K562 (cell line): ENCODE measurements at regions not wholly inside any gene's neighbourhood (a gene's known extent, or its start where the extent isn't known, plus 50 kb on each side); places are given as distances from the start of the nearest gene placed in this dataset.

Experiments
- ATAC-seq: fragments of 200-7000 bp; cut with Tn5 transposase; 3 replicates; pipeline ENCODE4 v1.9.1; 2020; ENCODE audit warnings: moderate library complexity
- BruUV-seq: library from RNA; stranded (reverse); fragments of 400-500 nt; replicated peaks from 2 replicates; lab custom pipeline; 2021; lab: Mats Ljungman, UMichigan
- CTCF ChIA-PET: fragments of 300-600 bp; formaldehyde crosslinking; extraction: SDS; loops from one replicate; lab custom pipeline; 2021; ENCODE audit warnings: low intra/inter-chr PET ratio; lab: Yijun Ruan, JAX
- POLR2A ChIA-PET: fragments of 300-600, 350-650 bp; sonication (Branson Sonifier 250); formaldehyde crosslinking; extraction: SDS; loops from one replicate; lab custom pipeline; 2021; ENCODE audit warnings: antibody characterized with exemption, inconsistent platforms; lab: Yijun Ruan, JAX
- DNase-seq, 4 experiments: peaks; one replicate each; pipeline versions ENCODE4 v3.0.0 to v3.0.0-alpha.2; 2011 to 2018; ENCODE audit warnings: low spot score in 3 of 4, mixed read lengths in 3 of 4; ENCODE audit errors: extremely low read depth in 1 of 4
- FAIRE-seq: peaks from 2 replicates; lab custom pipeline; 2011; peaks lifted over from hg19 to GRCh38; lab: Jason Lieb, UNC
- H2AFZ ChIP-seq: 2 replicates; pipeline ENCODE4 v1.6.0; 2011; ENCODE audit warnings: low read depth, low read length, control low read depth, inconsistent platforms
- H3K27ac ChIP-seq: fragments of 200-600 bp; 3 replicates; pipeline ENCODE4 v1.8.0; 2011; ENCODE audit warnings: low read depth, mild to moderate bottlenecking, control low read depth, inconsistent platforms, low read length, moderate library complexity, mixed read lengths; ENCODE audit errors: extremely low read depth
- H3K27me3 ChIP-seq, 2 experiments: fragments of 300-600 bp in 1 of 2; 2 replicates in 1 of 2; 3 replicates in 1 of 2; pipeline versions ENCODE4 v1.6.0 to v1.8.0; 2011; ENCODE audit warnings: inconsistent platforms in 2 of 2, low read length in 2 of 2, mild to moderate bottlenecking in 1 of 2, mixed read lengths in 1 of 2, moderate library complexity in 1 of 2; ENCODE audit not compliant: control insufficient read depth in 2 of 2, insufficient read depth in 2 of 2
- H3K36me3 ChIP-seq: fragments of 300-600 bp; 3 replicates; pipeline ENCODE4 v1.8.0; 2011; ENCODE audit warnings: mild to moderate bottlenecking, low read length, inconsistent platforms; ENCODE audit not compliant: control insufficient read depth, insufficient read depth
- H3K4me1 ChIP-seq, 2 experiments: fragments of 200-600 bp in 1 of 2; replicated peaks in 1 of 2; 2 replicates in 1 of 2; 3 replicates in 1 of 2; pipeline versions ENCODE4 v1.5.1 to v1.8.0; 2011; ENCODE audit warnings: inconsistent platforms in 2 of 2, low read length in 2 of 2, mild to moderate bottlenecking in 1 of 2, mixed read lengths in 1 of 2, moderate library complexity in 1 of 2; ENCODE audit not compliant: control insufficient read depth in 2 of 2, insufficient read depth in 2 of 2
- H3K4me2 ChIP-seq: 2 replicates; pipeline ENCODE4 v1.6.1; 2011; ENCODE audit warnings: low read length, control low read depth, inconsistent platforms, mixed read lengths; ENCODE audit not compliant: insufficient read depth
- H3K4me3 ChIP-seq: fragments of 200-600 bp; sonication (generic), shearing (Covaris generic); 2 replicates; pipeline ENCODE4 v1.5.1; 2016; ENCODE audit warnings: control low read depth, inconsistent platforms
- H3K79me2 ChIP-seq: fragments of 200-600 bp; 3 replicates; pipeline ENCODE4 v1.8.0; 2011; ENCODE audit warnings: low read length, inconsistent platforms; ENCODE audit not compliant: control insufficient read depth, insufficient read depth
- H3K9ac ChIP-seq, 2 experiments: 2 replicates each; pipeline versions ENCODE4 v1.6.0 to v1.6.1; 2011; ENCODE audit warnings: low read depth in 2 of 2, low read length in 2 of 2, control low read depth in 1 of 2, inconsistent platforms in 1 of 2, mild to moderate bottlenecking in 1 of 2, mixed read lengths in 1 of 2; ENCODE audit not compliant: insufficient read depth in 1 of 2
- H3K9me1 ChIP-seq: one replicate; pipeline ENCODE4 v1.6.0; 2011; ENCODE audit warnings: inconsistent platforms, mild to moderate bottlenecking, low read length, moderate library complexity; ENCODE audit not compliant: control insufficient read depth, insufficient read depth
- H3K9me3 ChIP-seq: replicated peaks from 2 replicates; pipeline ENCODE4 v1.5.1; 2011; ENCODE audit warnings: low read depth, low read length, inconsistent platforms; ENCODE audit not compliant: control insufficient read depth, insufficient read depth
- H4K20me1 ChIP-seq: replicated peaks from 2 replicates; pipeline ENCODE4 v1.6.1; 2011; ENCODE audit warnings: low read length, inconsistent platforms, mixed read lengths; ENCODE audit not compliant: control insufficient read depth, insufficient read depth
- BMI1 ChIP-seq: fragments of 150-350 bp; IDR thresholded peaks from 2 replicates; pipeline ENCODE4 v1.6.1; 2014; ENCODE audit warnings: low read length
- GATAD2A ChIP-seq: fragments of 450-650 bp; IDR thresholded peaks from 2 replicates; pipeline ENCODE4 v1.6.1; 2017
- KDM1A ChIP-seq, 2 experiments: fragments of 450-650 bp; IDR thresholded peaks; 2 replicates each; pipeline ENCODE4 v1.6.1; 2016; ENCODE audit warnings: mild to moderate bottlenecking in 2 of 2
- MXI1 ChIP-seq: IDR thresholded peaks from 2 replicates; pipeline ENCODE4 v1.6.1; 2011; ENCODE audit warnings: low read depth, mild to moderate bottlenecking, improper control_type of control experiment, low read length
- NFE2 ChIP-seq: IDR thresholded peaks from 2 replicates; pipeline ENCODE4 v1.6.1; 2014; ENCODE audit warnings: antibody characterized with exemption, low read depth
- RFX1 ChIP-seq: fragments of 450-650 bp; IDR thresholded peaks from 2 replicates; pipeline ENCODE4 v1.6.1; 2016; ENCODE audit warnings: mild to moderate bottlenecking, moderate library complexity
- WHSC1 ChIP-seq: IDR thresholded peaks from one replicate; pipeline ENCODE4 v1.6.1; 2012; ENCODE audit warnings: low read length, control low read depth, inconsistent platforms
- WGBS: fragments of 100-300 bp; shearing (Covaris generic); methylation state at CpG from one replicate; pipeline ENCODE4 v1.1.6; 2016; ENCODE audit warnings: low coverage, mixed read lengths; ENCODE audit not compliant: insufficient coverage; ENCODE audit errors: missing lambda C conversion rate; 5-methylcytosine and 5-hydroxymethylcytosine counted together
- in situ Hi-C: fragments of 300-500 bp; cut with MboI; formaldehyde crosslinking; loops from 4 replicates; pipeline ENCODE4 v1.15.0; 2018; ENCODE audit warnings: inconsistent platforms, mixed read lengths
- intact Hi-C: fragments of 100-400 bp; cut with micrococcal nuclease; formaldehyde crosslinking; loops from 2 replicates; pipeline ENCODE4 v1.14.2; 2022
- TF ChIP-seq, protein P1 (sequence below): fragments of 250-450 bp; sonication (Bioruptor Pico); IDR thresholded peaks from 2 replicates; pipeline ENCODE4 v1.8.0; 2022; ENCODE audit warnings: moderate library complexity, mild to moderate bottlenecking, inconsistent platforms
- TF ChIP-seq, protein P2 (sequence below): fragments of 450-650 bp; IDR thresholded peaks from 2 replicates; pipeline ENCODE4 v1.6.1; 2016

DNA sequence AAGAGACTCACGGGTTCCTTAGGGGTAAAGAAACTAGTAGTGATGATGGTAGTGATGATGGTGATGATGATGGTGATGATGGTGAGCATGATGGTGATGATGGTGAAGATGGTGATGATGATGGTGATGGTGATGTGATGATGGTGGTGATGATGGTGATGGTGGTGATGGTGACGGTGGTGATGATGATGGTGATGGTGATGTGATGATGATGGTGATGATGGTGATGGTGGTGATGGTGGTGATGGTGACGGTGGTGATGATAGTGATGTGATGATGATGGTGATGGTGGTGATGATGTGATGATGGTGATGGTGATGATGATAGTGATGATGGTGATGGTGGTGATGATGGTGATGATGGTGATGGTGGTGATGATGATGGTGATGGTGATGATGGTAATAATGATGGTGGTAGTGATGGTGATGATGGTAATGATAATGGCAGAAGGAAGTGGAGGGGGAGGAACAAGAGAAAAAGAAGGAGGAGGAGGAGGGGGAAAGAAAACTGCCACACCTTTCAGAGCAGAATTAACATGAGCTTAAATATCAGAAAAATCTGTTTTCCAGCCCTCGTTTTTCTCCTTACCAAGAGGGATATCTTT is 85.5 kb downstream of the FZD10 start:
- Histone ChIP-seq H3K79me2 (no peaks in the 10 kb centered on the region), H2AFZ (no peak overlapping the region), H3K36me3 (no peaks in the 10 kb centered on the region), H3K27ac (no peak overlapping the region), H3K9me1 (no peaks in the 10 kb centered on the region), H3K9me3 (no peaks in the 10 kb centered on the region; the same call in 1 of the 2 replicates), H3K9ac (no peak overlapping the region), H3K4me2 (no peak overlapping the region), H3K4me1 (no peaks in the 10 kb centered on the region), H4K20me1 (peaks cover under 1% of the 10 kb centered on the region; the same call in 1 of the 2 replicates), H3K4me3 (no peak overlapping the region), H3K27me3 (0 out of 5 replicates have a peak, but pooled peaks cover 0 to under 1% of the 10 kb centered on the region in 2 experiments)
- 0% methylated on average over 4 of the region's 4 CpGs for WGBS
- DNase-seq (no peak), FAIRE-seq (peak; percentile 23), ATAC-seq (no peak)
- intact Hi-C loops = no loop called here
- CTCF ChIA-PET = no interaction called here
- TF ChIP-seq GATAD2A = no peak
- TF ChIP-seq, protein P1, sequence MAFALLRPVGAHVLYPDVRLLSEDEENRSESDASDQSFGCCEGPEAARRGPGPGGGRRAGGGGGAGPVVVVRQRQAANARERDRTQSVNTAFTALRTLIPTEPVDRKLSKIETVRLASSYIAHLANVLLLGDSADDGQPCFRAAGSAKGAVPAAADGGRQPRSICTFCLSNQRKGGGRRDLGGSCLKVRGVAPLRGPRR (CRISPR knock-in tag) = no peak
- BruUV-seq = no TSS peak
- POLR2A ChIA-PET = no interaction called here
- in situ Hi-C loops = no loop called here

DNA sequence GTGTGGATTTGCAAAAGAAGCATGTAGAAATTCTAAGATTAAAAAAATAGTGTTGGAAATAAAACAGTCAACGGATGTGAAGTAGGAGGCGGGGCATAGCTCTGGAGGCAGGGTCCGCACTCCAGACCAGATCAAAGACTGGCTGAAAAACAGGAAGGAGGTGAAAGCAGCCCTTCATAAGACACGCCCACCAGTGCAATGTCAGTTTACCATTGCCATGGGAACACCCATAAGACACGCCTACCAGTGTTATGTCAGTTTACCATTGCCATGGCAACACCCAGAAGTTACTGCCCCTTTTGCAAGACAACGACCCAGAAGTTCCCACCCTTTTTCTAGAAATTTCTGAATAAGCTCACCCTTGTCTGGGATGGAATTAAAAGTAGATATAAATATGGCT is 87.1 kb downstream of the FZD10 start:
- H3K27me3 ChIP-seq = peaks cover 0 to 7% of the 10 kb centered on the region in 2 experiments; a peak in 1 of 5 replicates
- no TSS peak for BruUV-seq
- ChIA-PET CTCF (no interaction called here), POLR2A (no interaction called here)
- peaks cover 6% of the 10 kb centered on the region; the same call in 1 of the 2 replicates for H4K20me1 ChIP-seq
- H3K36me3 ChIP-seq = no peaks in the 10 kb centered on the region
- DNase-seq (peak; percentile 10 to 27 (median 12)), ATAC-seq (peak; percentile 93), FAIRE-seq (peak; percentile 11)
- no peak overlapping the region for H3K4me2 ChIP-seq
- no peak overlapping the region for H3K27ac ChIP-seq
- H3K4me1 ChIP-seq = no peaks in the 10 kb centered on the region
- no peaks in the 10 kb centered on the region for H3K9me1 ChIP-seq
- no peak overlapping the region for H3K9ac ChIP-seq
- no peak overlapping the region for H3K4me3 ChIP-seq
- no peak overlapping the region for H2AFZ ChIP-seq
- TF ChIP-seq, protein P2, sequence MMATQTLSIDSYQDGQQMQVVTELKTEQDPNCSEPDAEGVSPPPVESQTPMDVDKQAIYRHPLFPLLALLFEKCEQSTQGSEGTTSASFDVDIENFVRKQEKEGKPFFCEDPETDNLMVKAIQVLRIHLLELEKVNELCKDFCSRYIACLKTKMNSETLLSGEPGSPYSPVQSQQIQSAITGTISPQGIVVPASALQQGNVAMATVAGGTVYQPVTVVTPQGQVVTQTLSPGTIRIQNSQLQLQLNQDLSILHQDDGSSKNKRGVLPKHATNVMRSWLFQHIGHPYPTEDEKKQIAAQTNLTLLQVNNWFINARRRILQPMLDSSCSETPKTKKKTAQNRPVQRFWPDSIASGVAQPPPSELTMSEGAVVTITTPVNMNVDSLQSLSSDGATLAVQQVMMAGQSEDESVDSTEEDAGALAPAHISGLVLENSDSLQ = peak; percentile 90
- no peak for TF ChIP-seq WHSC1
- TF ChIP-seq KDM1A (IDR thresholded peaks at IDR 0.05) = no peak
- TF ChIP-seq RFX1 = peak; percentile 92
- TF ChIP-seq BMI1 = peak; percentile 45; the same call in 1 of the 2 replicates
- TF ChIP-seq NFE2 = no peak
- TF ChIP-seq MXI1 = 0 out of 2 replicates have a peak, but pooled peaks have one; percentile 56
- in situ Hi-C loops = no loop called here
- no peaks in the 10 kb centered on the region; the same call in 1 of the 2 replicates for H3K9me3 ChIP-seq
- 0% methylated on average over 6 of the region's 6 CpGs for WGBS
- H3K79me2 ChIP-seq = no peaks in the 10 kb centered on the region
- intact Hi-C loops = no loop called here
